LNCAP (cell line): ENCODE measurements at regions not wholly inside any gene's neighbourhood (a gene's known extent, or its start where the extent isn't known, plus 50 kb on each side); places are given as distances from the start of the nearest gene placed in this dataset.

ENCODE experiments used
- TF ChIP-seq, protein P1 (sequence below): fragments of 450-650 bp; IDR thresholded peaks from 2 replicates; pipeline ENCODE4 v1.5.1; 2017; ENCODE audit warnings: mild to moderate bottlenecking

DNA sequence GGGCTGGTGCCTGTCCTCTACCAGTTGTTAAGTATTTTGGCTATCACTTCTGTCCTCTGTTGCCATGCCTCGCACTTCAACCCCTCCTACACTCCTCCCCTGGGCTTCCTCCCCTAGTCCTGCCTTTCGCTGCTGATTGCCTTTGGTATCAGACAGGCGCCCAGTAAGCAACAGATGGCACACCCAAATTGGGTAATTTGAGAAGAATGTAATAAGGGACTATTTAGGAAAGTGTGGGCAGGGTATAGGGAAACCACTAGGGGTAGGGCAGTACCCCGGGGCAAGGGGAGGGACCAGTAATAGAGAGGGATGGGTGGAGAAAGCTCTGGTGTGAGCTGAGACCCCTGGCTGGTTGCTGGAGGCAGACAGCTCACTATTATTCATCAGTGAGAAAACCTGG lies 172.7 kb upstream of the USP9X start:
- TF ChIP-seq, protein P1, sequence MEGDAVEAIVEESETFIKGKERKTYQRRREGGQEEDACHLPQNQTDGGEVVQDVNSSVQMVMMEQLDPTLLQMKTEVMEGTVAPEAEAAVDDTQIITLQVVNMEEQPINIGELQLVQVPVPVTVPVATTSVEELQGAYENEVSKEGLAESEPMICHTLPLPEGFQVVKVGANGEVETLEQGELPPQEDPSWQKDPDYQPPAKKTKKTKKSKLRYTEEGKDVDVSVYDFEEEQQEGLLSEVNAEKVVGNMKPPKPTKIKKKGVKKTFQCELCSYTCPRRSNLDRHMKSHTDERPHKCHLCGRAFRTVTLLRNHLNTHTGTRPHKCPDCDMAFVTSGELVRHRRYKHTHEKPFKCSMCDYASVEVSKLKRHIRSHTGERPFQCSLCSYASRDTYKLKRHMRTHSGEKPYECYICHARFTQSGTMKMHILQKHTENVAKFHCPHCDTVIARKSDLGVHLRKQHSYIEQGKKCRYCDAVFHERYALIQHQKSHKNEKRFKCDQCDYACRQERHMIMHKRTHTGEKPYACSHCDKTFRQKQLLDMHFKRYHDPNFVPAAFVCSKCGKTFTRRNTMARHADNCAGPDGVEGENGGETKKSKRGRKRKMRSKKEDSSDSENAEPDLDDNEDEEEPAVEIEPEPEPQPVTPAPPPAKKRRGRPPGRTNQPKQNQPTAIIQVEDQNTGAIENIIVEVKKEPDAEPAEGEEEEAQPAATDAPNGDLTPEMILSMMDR: no peak

DNA sequence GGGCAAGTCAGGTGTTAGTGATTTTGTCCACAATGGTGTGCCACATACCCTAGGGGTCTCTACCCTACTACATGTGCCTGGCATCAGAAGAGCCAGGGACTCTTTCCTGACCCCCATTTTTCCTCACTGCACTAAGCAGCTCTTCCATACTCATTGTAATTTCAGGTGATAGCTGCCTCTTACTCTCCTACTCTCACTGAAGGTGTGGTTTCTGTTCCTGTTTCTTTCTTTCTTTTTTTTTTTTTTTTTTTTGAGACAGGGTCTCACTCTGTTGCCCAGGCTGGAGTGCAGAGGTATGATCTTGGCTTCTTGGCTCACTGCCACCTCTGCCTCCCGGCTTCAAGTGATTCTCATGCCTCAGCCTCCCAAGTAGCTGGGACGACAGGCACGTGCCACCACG lies 164.9 kb upstream of the USP9X start:
- TF ChIP-seq, protein P1: no peak

DNA sequence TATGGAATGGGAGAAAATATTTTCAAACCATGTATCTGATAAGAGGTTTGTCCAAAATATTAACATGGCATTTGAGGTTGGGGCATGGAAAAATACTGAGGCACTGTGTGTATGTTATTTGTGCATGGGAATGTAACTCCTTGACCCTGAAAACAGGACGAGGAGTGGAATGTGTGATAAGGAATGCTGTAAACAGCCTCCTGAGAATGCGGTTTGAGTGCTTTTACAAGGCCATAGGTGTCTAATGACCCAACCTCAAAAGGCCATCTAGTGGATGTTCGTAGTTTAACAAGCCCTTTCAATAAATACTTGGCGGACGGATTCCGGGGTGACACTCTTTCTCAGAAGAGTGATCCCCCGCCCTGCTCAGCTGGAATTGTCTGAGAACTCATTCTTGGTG lies 162.9 kb upstream of the USP9X start:
- TF ChIP-seq, protein P1: peak; percentile 35; the same call in 1 of the 2 replicates

DNA sequence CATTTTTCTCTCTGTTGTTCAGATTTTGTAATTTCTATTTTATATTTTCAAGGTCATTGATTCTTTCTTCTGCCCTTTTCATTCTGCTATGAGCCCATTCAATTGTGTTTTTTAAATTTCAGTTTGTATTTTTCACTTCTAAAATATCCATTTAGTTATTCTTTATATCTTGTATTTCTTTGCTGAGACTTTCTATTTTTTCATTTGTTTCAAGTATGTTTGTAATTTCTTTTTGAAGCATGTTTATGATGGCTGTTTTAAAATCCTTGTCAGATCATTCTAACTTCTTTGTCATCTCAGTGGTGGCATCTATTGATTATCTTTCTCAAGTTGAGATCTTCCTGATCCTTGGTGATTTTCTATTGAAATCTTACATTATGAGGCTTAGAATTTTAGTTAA lies 157.2 kb upstream of the USP9X start:
- TF ChIP-seq, protein P1: no peak

DNA sequence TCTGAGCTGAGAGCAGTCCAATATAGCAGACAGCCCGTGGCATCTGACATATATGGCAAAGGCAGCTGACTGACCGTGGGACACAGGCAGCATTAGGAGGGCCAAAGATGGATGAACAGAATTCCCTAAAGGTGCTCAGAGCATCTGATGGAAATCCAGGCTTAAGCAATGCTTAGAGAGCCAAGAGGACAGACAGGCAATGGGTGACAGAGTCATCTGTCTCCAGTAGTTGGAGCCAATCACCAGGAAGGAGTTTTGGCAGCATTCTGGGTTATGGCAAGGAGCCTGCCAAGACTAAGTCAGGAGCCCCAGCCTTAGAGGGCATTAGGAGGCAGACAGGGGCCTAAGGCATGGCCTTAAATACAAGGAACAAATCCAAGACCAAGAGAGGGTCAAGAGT lies 153.3 kb upstream of the USP9X start:
- TF ChIP-seq, protein P1: no peak

DNA sequence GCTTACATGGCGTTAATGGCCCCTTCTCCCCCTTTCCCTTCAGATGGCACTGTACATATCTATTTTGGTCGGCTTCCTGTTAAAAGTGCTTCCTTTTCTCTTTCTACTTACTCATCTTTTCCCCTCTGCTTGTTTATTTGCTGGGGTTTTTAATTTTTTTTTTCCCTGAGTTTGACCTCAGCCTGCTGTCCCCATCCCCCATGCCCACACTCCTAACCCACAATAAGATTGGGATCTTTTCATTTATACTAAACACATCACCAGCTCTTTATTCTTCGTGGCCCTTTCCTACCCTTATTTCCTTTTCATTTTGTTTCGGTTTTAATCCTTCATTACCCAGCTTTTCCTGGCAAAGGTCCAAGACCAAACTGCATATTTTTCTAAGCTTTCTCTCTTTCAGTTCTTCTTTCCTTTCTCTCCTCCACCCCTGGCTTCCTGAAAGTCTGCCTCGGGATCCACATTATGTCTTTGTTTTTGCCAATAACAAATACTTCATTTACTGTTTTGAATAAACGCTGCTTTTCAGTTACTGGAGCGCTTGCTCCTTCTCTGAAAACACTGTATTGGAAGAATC lies 152.0 kb upstream of the USP9X start:
- TF ChIP-seq, protein P1: no peak

DNA sequence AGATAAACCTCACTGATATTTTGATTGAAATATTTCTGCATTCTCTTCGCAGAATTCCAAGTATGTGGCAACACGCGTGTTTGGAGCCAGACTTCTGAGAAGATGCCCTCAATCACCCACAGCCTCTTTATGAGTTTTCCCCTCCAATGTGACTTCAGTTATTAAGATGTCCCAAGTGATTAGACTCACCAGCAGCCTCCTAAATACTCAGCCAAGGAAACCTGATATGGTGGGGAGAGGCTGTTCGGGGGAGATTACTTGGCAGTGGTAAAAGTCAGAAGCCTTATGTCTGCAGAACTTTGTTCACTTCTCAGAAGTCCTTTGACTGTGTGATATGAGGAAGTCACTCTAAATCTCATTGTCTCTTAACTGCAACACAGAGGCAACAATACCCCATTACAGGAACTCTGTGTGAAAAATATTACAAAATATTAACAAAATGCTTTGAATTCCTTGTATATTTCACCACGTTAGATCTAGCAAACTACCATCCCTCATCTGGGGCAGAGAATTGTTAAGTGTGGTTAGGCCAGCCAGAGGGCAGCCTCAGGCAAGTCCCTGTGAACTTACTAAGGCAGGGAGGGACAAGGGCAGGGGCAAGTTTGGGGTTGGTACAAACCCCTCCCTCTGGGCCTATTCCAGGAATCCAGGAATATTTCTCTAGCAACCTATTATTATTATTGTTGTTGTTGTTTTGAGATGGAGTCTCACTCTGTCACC lies 151.4 kb upstream of the USP9X start:
- TF ChIP-seq, protein P1: no peak
